ENCODE measurements at regions not wholly inside any gene's neighbourhood (a gene's known extent, or its start where the extent isn't known, plus 50 kb on each side); places are given as distances from the start of the nearest gene placed in this dataset.

DNA sequence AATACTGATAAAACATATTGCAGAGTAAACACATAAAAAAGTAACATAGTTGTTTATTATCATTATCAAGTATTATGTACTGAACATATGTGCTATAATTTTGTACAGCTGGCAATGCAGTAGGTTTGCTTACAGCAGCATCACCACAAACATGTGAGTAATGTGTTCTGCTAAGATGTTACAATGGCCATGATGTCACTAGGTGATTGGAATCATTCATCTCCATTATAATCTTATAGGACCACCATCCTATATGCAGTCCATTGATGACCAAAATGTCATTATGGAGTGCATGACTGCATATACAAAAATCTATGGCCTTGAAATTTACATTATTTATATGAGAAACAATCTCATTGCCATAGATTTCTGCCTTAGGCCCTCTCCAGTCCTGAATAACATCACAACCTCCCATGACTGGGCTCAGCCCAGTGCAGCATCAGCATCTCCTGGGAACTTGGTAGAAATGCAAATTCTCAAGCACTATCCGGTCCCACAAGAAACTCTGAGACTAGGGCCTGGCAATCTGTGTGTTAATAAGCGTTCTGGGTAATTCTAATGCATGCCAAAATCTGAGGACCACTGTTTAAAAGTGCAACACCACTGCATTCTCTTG lies 352.0 kb upstream of the MARCKS start:
- DNase-seq: no peak
- H3K9me3 Mint-ChIP-seq: no peaks in the 10 kb centered on the region
- H3K36me3 Mint-ChIP-seq (ENCODE audit: low read depth): no peaks in the 10 kb centered on the region
- H3K4me3 Mint-ChIP-seq: no peak overlapping the region
- no peaks in the 10 kb centered on the region for H3K4me1 Mint-ChIP-seq
- H3K27me3 Mint-ChIP-seq (ENCODE audit: low read depth, poor library complexity): no peaks in the 10 kb centered on the region
- TF ChIP-seq, protein P1, sequence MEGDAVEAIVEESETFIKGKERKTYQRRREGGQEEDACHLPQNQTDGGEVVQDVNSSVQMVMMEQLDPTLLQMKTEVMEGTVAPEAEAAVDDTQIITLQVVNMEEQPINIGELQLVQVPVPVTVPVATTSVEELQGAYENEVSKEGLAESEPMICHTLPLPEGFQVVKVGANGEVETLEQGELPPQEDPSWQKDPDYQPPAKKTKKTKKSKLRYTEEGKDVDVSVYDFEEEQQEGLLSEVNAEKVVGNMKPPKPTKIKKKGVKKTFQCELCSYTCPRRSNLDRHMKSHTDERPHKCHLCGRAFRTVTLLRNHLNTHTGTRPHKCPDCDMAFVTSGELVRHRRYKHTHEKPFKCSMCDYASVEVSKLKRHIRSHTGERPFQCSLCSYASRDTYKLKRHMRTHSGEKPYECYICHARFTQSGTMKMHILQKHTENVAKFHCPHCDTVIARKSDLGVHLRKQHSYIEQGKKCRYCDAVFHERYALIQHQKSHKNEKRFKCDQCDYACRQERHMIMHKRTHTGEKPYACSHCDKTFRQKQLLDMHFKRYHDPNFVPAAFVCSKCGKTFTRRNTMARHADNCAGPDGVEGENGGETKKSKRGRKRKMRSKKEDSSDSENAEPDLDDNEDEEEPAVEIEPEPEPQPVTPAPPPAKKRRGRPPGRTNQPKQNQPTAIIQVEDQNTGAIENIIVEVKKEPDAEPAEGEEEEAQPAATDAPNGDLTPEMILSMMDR (IDR thresholded peaks at IDR 0.05): no peak
- no peak overlapping the region for H3K27ac Mint-ChIP-seq

DNA sequence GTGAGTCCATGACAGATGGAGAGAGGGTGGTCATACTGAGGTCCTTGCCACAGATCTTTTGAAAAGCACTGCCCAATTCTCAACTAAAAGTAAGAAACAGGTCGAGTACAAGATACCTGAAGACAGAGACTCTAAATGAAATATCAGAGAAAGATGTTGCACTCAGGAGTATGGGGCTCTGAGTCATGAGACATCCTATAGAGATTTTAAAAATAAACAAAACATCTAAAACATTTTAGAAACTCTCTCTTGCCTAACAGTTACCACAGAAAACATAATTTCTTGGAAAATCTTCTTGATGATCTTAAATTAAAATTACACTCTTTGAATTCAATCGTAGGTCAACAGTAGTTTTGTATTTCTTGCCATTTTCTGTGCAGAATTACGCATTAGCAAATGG lies 348.9 kb upstream of the MARCKS start:
- H3K4me3 Mint-ChIP-seq: no peak overlapping the region
- H3K4me1 Mint-ChIP-seq: no peaks in the 10 kb centered on the region
- H3K27me3 Mint-ChIP-seq (ENCODE audit: low read depth, poor library complexity): no peaks in the 10 kb centered on the region
- no peaks in the 10 kb centered on the region for H3K9me3 Mint-ChIP-seq
- DNase-seq: no peak
- H3K36me3 Mint-ChIP-seq (ENCODE audit: low read depth): no peaks in the 10 kb centered on the region
- TF ChIP-seq, protein P1 (IDR thresholded peaks at IDR 0.05): no peak
- H3K27ac Mint-ChIP-seq: no peak overlapping the region

DNA sequence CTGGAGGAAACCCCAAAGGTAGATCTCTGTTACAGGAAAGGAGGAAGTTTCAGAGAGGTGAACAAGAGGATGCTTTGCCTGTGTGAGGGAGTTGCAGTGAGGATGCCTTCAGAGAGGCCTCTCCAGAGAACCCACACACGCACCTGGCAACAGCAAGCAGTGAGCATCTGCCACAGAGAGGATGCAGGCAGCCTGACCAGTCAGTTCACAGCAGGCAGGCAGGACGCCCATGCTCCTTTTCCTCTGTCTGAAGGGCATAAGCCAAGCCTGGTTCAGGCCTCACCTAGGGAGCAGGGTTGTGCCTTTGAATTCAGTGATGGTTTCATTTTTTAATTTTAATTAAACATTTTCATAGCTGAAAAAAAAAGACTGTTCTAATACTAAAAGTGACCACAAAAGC lies 346.0 kb upstream of the MARCKS start:
- Mint-ChIP-seq H3K4me1 (no peaks in the 10 kb centered on the region), H3K36me3 (ENCODE audit: low read depth) (no peaks in the 10 kb centered on the region), H3K9me3 (no peaks in the 10 kb centered on the region), H3K27me3 (ENCODE audit: low read depth, poor library complexity) (no peaks in the 10 kb centered on the region), H3K4me3 (no peak overlapping the region), H3K27ac (no peak overlapping the region)
- no peak for DNase-seq
- TF ChIP-seq, protein P1 (IDR thresholded peaks at IDR 0.05): no peak

DNA sequence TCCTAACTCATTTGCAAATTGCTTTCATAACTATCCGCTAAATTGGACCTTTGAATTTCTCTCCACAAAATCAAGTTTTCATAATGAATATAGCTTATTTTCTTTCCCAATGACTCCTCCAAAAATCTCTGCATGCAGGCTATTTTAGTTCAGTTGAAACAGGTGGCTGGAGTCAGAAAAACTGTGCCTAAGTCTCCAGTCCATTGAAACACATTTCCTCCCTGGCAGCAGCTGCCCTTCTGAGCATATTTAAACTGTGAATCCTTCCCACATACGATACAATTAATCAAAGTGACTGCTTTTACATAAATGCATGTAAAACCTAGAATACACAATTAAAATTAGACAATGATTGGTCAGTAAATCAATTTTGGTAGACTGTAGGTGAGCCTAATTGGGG lies 344.6 kb upstream of the MARCKS start:
- no peak overlapping the region for H3K4me3 Mint-ChIP-seq
- DNase-seq: no peak
- no peaks in the 10 kb centered on the region for H3K27me3 Mint-ChIP-seq (ENCODE audit: low read depth, poor library complexity)
- no peaks in the 10 kb centered on the region for H3K36me3 Mint-ChIP-seq (ENCODE audit: low read depth)
- no peaks in the 10 kb centered on the region for H3K9me3 Mint-ChIP-seq
- TF ChIP-seq, protein P1 (IDR thresholded peaks at IDR 0.05): no peak
- no peak overlapping the region for H3K27ac Mint-ChIP-seq
- H3K4me1 Mint-ChIP-seq: no peaks in the 10 kb centered on the region

DNA sequence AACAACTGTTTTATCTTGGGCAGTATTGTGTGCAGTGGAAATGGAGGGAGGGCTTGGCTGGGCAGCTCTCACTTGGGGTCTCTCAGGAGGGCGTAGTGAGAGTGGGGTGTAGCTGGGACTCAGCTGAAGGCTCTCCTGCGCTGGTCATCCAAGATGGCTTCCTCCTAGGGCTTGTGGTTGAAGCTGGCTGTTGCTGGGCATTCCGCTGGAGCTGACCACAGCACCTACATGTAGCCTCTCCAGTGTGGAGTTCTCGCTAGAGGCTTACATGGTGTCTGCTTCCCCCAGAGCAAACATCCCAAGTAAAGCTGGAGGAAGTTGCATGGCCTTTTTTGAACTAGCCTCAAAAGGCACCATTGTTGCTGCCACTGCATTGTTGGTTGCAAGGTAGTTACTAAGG lies 344.1 kb upstream of the MARCKS start:
- TF ChIP-seq, protein P1 (IDR thresholded peaks at IDR 0.05): no peak
- Mint-ChIP-seq H3K4me3 (no peak overlapping the region), H3K4me1 (no peaks in the 10 kb centered on the region), H3K27me3 (ENCODE audit: low read depth, poor library complexity) (no peaks in the 10 kb centered on the region), H3K9me3 (no peaks in the 10 kb centered on the region), H3K36me3 (ENCODE audit: low read depth) (no peaks in the 10 kb centered on the region), H3K27ac (no peak overlapping the region)
- DNase-seq: no peak

DNA sequence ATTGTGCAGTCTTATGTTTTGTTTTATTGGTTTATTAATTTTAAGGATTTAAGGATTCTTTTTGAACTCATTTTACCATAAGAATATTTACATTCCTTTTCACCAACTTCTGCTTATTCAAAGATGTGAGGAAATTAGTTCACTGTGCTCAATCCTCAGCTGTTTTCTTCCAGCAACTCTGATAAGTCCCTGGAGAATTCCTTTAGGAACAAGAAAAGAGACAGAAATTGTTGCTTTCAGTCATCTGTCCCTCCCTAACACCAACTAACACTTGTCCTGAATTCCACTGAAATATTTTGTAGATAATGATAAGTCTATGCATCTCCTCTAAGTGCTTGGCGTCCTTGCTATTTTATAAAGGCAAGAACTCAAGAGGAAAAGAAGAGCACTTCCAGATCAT lies 334.8 kb upstream of the MARCKS start:
- TF ChIP-seq, protein P1 (IDR thresholded peaks at IDR 0.05): no peak
- no peaks in the 10 kb centered on the region for H3K4me1 Mint-ChIP-seq
- no peak overlapping the region for H3K4me3 Mint-ChIP-seq
- no peak for DNase-seq
- no peaks in the 10 kb centered on the region for H3K27me3 Mint-ChIP-seq (ENCODE audit: low read depth, poor library complexity)
- no peak overlapping the region for H3K27ac Mint-ChIP-seq
- no peaks in the 10 kb centered on the region for H3K9me3 Mint-ChIP-seq
- H3K36me3 Mint-ChIP-seq (ENCODE audit: low read depth): no peaks in the 10 kb centered on the region

All from nephron progenitor cell (in vitro differentiated cells).